Heart left ventricle (tissue), 16 donors: ENCODE measurements at regions not wholly inside any gene's neighbourhood (a gene's known extent, or its start where the extent isn't known, plus 50 kb on each side); places are given as distances from the start of the nearest gene placed in this dataset.
"Not testable (repeated sequence)": the region's sequence is repeated elsewhere in the genome, so short reads cannot be mapped to it uniquely, and the experiment has no call there.

ENCODE experiments used
- ATAC-seq, 4 donors: fragments of 200-7000 bp; cut with Tn5 transposase; one replicate each; pipeline ENCODE4 v1.9.1; 2020 to 2022; ENCODE audit warnings: moderate library complexity in 4 of 4, mild to moderate bottlenecking in 3 of 4, moderate number of reproducible peaks in 1 of 4
- DNase-seq, 5 donors: peaks; one replicate each; pipeline ENCODE4 v3.0.0-alpha.2; 2020
- H3K27ac ChIP-seq, 12 donors: fragments of 200-600 bp; sonication (generic) in 4 of 12; one replicate each; pipeline versions ENCODE4 v1.5.0 to v1.8.0; 2016 to 2022; ENCODE audit warnings: mild to moderate bottlenecking in 2 of 12
- H3K27me3 ChIP-seq, 9 donors: fragments of 200-600 bp; sonication (generic) in 2 of 9; one replicate each; pipeline versions ENCODE4 v1.5.1 to v1.8.0; 2016 to 2022; ENCODE audit warnings: mild to moderate bottlenecking in 3 of 9
- H3K36me3 ChIP-seq, 9 donors: fragments of 200-600 bp; sonication (generic) in 2 of 9; one replicate each; pipeline versions ENCODE4 v1.5.0 to v1.8.0; 2018 to 2022; ENCODE audit warnings: mild to moderate bottlenecking in 2 of 9
- H3K4me1 ChIP-seq, 12 donors: fragments of 200-600 bp; sonication (generic) in 4 of 12; one replicate each; pipeline versions ENCODE4 v1.5.0 to v1.8.0; 2016 to 2022; ENCODE audit warnings: mild to moderate bottlenecking in 3 of 12
- H3K4me3 ChIP-seq, 12 donors: fragments of 200-600 bp; sonication (generic) in 4 of 12; one replicate each; pipeline versions ENCODE4 v1.5.0 to v1.8.0; 2017 to 2022; ENCODE audit warnings: mild to moderate bottlenecking in 9 of 12, moderate library complexity in 4 of 12
- H3K9me3 ChIP-seq, 12 donors: fragments of 200-600 bp; sonication (generic) in 4 of 12; one replicate each; pipeline versions ENCODE4 v1.5.0 to v1.8.0; 2016 to 2022; ENCODE audit warnings: mild to moderate bottlenecking in 1 of 12
- POLR2A ChIP-seq, 2 donors: fragments of 450-650 bp; IDR thresholded peaks; one replicate each; pipeline ENCODE4 v1.6.1; 2017; ENCODE audit warnings: antibody characterized with exemption in 2 of 2, mild to moderate bottlenecking in 2 of 2, moderate library complexity in 2 of 2
- WGBS, 4 donors: extraction: QIAGEN DNeasy Blood & Tissue Kit in 2 of 4; methylation state at CpG; one replicate each; pipeline versions ENCODE4 v1.1.5 to v1.1.7; 2013 to 2018; 5-methylcytosine and 5-hydroxymethylcytosine counted together
- intact Hi-C, 10 donors: fragments of 100-400 bp; cut with DNase I; formaldehyde crosslinking; loops; one replicate each; pipeline versions ENCODE4 v1.11.1 to v1.14.2; 2022
- TF ChIP-seq, protein P1 (sequence below), 12 donors: fragments of 200-600 bp; sonication (generic) in 4 of 12; IDR thresholded peaks; one replicate each; pipeline versions ENCODE4 v1.5.0 to v1.8.0; 2018 to 2022; ENCODE audit warnings: antibody characterized with exemption in 12 of 12, mild to moderate bottlenecking in 5 of 12
- donor health status: ischemic (EF 13 %, LVEDD 7.1; RV severe dilation, severe dysfunction).
- donor health status: healthy with polysubstance abuse.
- donor health status: DM: no; HTN: yes; CAD: no.
- donor health status: DM: no; HTN: no; CAD: no.
- donor health status: ischemic (EF 25% LVEDD 6.9; RV normal size, moderate dysfunction).
- donor health status: ischemic (EF 25% LVEDD 5.7; RV mildly dilated, moderate dysfunction).
- donor health status: healthy.
- donor health status: DM: yes; HTN: yes; CAD: no.
- donor health status: ischemic (EF 35%, LVEDD 5.7; RV mildly dilated, moderate dysfunction).
- donor health status: nonischemic (EF 11% LVEDD 7.7; RV severe dilation, severe dysfunction).
- donor health status: DM: yes; HTN: yes; CAD: no.
- donor health status: PGD.
- donor health status: ischemic (EF 29% LVEDD 5.4; RV normal size, mild dysfunction).
- donor health status: nonischemic (EF 23%, LVEDD 6.1; RV moderate dilation, normal function).

DNA sequence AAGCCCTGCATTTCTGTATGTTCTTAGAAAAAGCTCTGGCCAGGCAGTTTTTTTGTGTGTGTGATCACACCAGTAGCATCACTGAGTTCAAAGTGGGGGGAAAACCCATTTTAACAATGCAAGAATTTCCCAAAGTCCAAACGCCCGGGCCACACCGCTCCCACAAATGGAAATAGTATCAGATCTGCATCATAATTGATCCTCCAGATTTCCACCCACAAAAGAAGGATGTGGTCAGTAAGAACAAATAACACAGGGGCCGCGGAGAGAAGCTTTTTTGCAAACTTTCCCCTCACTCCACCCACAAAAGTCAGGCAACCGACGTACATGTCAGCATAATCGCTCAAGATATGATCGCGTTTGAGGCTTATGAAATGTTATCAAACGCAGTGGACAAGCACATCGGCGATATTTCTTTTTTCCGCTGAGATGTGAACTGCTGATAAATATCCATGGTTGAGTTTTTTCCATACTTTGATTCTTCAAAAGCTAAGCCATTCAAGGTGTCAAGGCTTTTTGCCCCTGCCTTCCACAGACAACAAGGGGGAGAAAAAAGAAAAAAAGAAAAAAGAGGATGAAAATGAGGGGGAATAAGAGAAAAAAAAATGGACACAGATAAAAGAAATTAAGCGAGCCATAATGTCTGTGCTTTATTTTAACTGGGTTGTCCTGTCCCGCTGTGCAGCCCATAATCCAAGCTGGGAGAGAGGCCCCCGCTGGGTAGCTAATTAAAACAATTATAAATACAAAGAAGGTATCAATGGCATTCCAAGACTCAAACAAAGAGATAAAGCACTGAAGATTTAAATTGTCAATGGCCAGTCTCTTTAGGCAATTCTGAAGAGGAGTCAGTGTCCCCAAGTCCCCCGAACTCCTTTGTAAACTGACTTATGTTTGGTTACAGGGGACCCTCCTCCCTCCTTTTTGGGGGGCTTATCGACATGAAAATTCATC is 143.5 kb downstream of the ZFP64 start:
- ATAC-seq, result peak in 1 of 4 donors; percentile 90
- no peaks in the 10 kb centered on the region for H3K9me3 ChIP-seq
- no peak overlapping the region for H3K4me3 ChIP-seq
- intact Hi-C loops, result no loop called here
- 20 to 26% (median 23%) methylated on average over 19 of the region's 19 CpGs for WGBS, 4 donors
- TF ChIP-seq, protein P1, sequence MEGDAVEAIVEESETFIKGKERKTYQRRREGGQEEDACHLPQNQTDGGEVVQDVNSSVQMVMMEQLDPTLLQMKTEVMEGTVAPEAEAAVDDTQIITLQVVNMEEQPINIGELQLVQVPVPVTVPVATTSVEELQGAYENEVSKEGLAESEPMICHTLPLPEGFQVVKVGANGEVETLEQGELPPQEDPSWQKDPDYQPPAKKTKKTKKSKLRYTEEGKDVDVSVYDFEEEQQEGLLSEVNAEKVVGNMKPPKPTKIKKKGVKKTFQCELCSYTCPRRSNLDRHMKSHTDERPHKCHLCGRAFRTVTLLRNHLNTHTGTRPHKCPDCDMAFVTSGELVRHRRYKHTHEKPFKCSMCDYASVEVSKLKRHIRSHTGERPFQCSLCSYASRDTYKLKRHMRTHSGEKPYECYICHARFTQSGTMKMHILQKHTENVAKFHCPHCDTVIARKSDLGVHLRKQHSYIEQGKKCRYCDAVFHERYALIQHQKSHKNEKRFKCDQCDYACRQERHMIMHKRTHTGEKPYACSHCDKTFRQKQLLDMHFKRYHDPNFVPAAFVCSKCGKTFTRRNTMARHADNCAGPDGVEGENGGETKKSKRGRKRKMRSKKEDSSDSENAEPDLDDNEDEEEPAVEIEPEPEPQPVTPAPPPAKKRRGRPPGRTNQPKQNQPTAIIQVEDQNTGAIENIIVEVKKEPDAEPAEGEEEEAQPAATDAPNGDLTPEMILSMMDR (IDR thresholded peaks at IDR 0.05), result no peak
- TF ChIP-seq POLR2A (IDR thresholded peaks at IDR 0.05), result no peak
- peaks cover 0 to 9% (median 0%) of the 10 kb centered on the region in 9 donors for H3K27me3 ChIP-seq
- H3K27ac ChIP-seq, result peak overlapping the region in 3 of 12 donors; percentile 9 to 57 (median 39)
- H3K4me1 ChIP-seq, result peaks cover 0 to 21% (median 0%) of the 10 kb centered on the region in 12 donors
- DNase-seq, result peak in 1 of 5 donors; percentile 21
- H3K36me3 ChIP-seq, result no peaks in the 10 kb centered on the region

DNA sequence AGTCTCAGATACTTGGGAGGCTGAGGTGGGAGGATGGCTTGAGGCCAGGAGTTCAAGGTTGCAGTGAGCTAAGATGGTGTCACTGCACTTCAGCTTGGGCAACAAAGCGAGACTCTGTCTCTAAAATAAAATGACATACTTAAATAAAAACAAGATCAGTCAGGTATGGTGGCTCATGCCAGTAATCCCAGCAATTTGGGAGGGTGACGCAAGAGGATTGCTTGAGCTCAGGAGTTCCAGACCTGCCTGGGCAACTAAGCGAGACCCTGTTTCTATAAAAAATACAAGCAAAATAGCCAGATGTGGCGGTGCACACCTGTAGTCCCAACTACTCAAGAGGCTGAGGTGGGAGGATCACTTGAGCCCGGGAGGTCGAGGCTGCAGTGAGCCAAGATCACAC is 149.6 kb downstream of the ZFP64 start:
- DNase-seq (no peak), ATAC-seq (no peak)
- no peaks in the 10 kb centered on the region for H3K9me3 ChIP-seq
- intact Hi-C loops, result no loop called here
- peaks cover 0 to 6% (median 0%) of the 10 kb centered on the region in 9 donors for H3K27me3 ChIP-seq
- TF ChIP-seq POLR2A (IDR thresholded peaks at IDR 0.05), result no peak
- TF ChIP-seq, protein P1 (IDR thresholded peaks at IDR 0.05), result no peak
- no peaks in the 10 kb centered on the region for H3K36me3 ChIP-seq
- H3K27ac ChIP-seq, result no peak overlapping the region
- 85 to 97% (median 93%) methylated on average over 6 of the region's 6 CpGs for WGBS, 4 donors
- no peak overlapping the region for H3K4me3 ChIP-seq
- H3K4me1 ChIP-seq, result peaks cover 0 to under 1% (median 0%) of the 10 kb centered on the region in 12 donors

DNA sequence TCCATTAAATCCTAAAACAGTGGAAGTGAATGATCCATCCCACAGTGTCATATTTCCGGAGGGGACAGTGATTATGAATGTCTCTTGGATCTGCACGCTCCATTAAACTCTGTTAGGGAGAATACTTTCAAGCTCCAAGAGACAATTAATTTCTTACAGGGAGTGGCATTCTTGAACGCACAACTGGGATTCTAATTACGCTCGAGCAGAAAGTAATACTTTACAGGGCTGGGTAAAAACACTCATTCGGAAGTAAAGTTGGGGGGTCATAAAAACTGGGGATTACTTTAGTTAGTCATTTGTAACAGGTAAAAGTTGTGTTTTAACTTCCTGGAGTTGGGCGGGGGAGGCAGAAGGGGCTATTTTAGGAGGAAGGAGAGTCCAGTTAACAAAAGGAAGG is 151.8 kb downstream of the ZFP64 start:
- TF ChIP-seq, protein P1 (IDR thresholded peaks at IDR 0.05), result no peak
- TF ChIP-seq POLR2A (IDR thresholded peaks at IDR 0.05), result no peak
- Histone ChIP-seq H3K36me3 (no peaks in the 10 kb centered on the region), H3K27me3 (no peaks in the 10 kb centered on the region), H3K27ac (no peak overlapping the region), H3K4me1 (no peaks in the 10 kb centered on the region), H3K9me3 (no peaks in the 10 kb centered on the region), H3K4me3 (no peak overlapping the region)
- no peak for DNase-seq
- no peak for ATAC-seq
- WGBS, 4 donors, result 61 to 77% (median 68%) methylated on average over 7 of the region's 7 CpGs
- intact Hi-C loops, result no loop called here

DNA sequence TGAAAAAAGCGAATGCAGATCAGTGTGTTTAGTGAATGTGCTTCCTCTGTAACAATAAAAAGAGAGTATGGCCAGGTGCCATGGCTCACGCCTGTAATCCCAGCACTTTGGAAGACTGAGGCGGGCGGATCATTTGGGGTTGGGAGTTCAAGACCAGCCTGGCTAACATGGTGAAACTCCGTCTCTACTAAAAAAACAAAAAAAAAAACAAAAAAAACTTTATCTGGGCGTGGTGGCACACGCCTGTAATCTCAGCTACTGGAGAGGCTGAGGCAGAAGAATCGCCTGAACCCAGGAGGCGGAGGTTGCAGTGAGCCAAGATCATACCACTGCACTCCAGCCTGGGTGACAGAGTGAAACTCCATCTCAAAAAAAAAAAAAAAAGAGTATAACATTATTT is 152.9 kb downstream of the ZFP64 start:
- H3K9me3 ChIP-seq, H3K4me3 ChIP-seq, H3K27ac ChIP-seq, H3K27me3 ChIP-seq, intact Hi-C loops, H3K4me1 ChIP-seq, H3K36me3 ChIP-seq, DNase-seq, ATAC-seq: not testable (repeated sequence)
- 89 to 96% (median 93%) methylated on average over 9 of the region's 9 CpGs for WGBS, 4 donors
